Uterus (tissue), 3 donors: ENCODE measurements at regions not wholly inside any gene's neighbourhood (a gene's known extent, or its start where the extent isn't known, plus 50 kb on each side); places are given as distances from the start of the nearest gene placed in this dataset.

Experiments
- DNase-seq, 2 donors: peaks; one replicate each; pipeline ENCODE4 v3.0.0-alpha.2; 2019 to 2020
- H3K27ac ChIP-seq, 2 donors: fragments of 200-600 bp; sonication (generic); 1 replicate in 1 of 2; 2 replicates in 1 of 2; pipeline ENCODE4 v1.5.1; 2016 to 2018
- H3K27me3 ChIP-seq, 2 donors: fragments of 200-600 bp; sonication (generic); one replicate each; pipeline ENCODE4 v1.5.1; 2018 to 2019; ENCODE audit warnings: control low read depth in 1 of 2
- H3K36me3 ChIP-seq, 2 donors: fragments of 200-600 bp; sonication (generic); one replicate each; pipeline ENCODE4 v1.5.1; 2019; ENCODE audit warnings: control low read depth in 1 of 2
- H3K4me1 ChIP-seq, 2 donors: fragments of 200-600 bp; sonication (generic); one replicate each; pipeline ENCODE4 v1.5.1; 2018 to 2019; ENCODE audit warnings: control low read depth in 1 of 2
- H3K4me3 ChIP-seq, 2 donors: fragments of 200-600 bp; sonication (generic); 1 replicate in 1 of 2; 2 replicates in 1 of 2; pipeline ENCODE4 v1.5.1; 2018 to 2019; ENCODE audit warnings: mild to moderate bottlenecking in 1 of 2
- H3K9me3 ChIP-seq, 2 donors: fragments of 200-600 bp; sonication (generic); one replicate each; pipeline ENCODE4 v1.5.1; 2019; ENCODE audit warnings: control low read depth in 1 of 2
- POLR2A ChIP-seq, 2 donors: fragments of 450-650 bp; IDR thresholded peaks; one replicate each; pipeline ENCODE4 v1.6.1; 2016; ENCODE audit warnings: antibody characterized with exemption in 2 of 2, mild to moderate bottlenecking in 1 of 2, moderate library complexity in 1 of 2
- intact Hi-C: fragments of 100-400 bp; cut with DNase I; formaldehyde crosslinking; loops from one replicate; pipeline ENCODE4 v1.15.1; 2023; ENCODE audit warnings: low total_unique reads
- TF ChIP-seq, protein P1 (sequence below), 4 experiments: fragments of 200-600 bp in 2 of 4; fragments of 450-650 bp in 2 of 4; sonication (generic) in 2 of 4; IDR thresholded peaks; one replicate each; pipeline ENCODE4 v1.5.1; 2016 to 2019; ENCODE audit warnings: antibody characterized with exemption in 4 of 4, mild to moderate bottlenecking in 2 of 4, moderate library complexity in 1 of 4
- donor health status: DM: yes; HTN: yes; CAD: no.

DNA sequence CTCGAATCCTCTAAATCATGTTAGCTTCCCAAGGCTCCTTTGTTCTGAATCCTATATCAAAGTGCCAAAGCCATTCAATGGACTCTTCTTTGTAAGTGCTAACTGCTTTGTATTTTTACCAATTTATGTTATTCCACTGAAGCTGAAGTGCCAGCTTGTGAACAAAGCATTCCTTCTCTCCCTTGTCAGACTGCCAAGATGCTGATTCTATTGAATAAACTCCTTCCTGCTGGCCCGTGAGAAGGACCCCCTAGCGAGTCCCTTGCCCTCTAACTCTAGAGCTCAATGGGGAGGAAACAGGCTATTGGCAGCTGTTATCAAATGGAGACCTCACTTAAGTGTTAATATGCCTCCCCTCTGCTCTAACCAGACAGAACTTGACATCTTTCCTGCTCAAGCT lies 1097.9 kb upstream of the CNTNAP5 start:
- TF ChIP-seq, protein P1, sequence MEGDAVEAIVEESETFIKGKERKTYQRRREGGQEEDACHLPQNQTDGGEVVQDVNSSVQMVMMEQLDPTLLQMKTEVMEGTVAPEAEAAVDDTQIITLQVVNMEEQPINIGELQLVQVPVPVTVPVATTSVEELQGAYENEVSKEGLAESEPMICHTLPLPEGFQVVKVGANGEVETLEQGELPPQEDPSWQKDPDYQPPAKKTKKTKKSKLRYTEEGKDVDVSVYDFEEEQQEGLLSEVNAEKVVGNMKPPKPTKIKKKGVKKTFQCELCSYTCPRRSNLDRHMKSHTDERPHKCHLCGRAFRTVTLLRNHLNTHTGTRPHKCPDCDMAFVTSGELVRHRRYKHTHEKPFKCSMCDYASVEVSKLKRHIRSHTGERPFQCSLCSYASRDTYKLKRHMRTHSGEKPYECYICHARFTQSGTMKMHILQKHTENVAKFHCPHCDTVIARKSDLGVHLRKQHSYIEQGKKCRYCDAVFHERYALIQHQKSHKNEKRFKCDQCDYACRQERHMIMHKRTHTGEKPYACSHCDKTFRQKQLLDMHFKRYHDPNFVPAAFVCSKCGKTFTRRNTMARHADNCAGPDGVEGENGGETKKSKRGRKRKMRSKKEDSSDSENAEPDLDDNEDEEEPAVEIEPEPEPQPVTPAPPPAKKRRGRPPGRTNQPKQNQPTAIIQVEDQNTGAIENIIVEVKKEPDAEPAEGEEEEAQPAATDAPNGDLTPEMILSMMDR (IDR thresholded peaks at IDR 0.05): no peak
- TF ChIP-seq POLR2A (IDR thresholded peaks at IDR 0.05): no peak
- no peak for DNase-seq
- intact Hi-C loops: no loop called here

DNA sequence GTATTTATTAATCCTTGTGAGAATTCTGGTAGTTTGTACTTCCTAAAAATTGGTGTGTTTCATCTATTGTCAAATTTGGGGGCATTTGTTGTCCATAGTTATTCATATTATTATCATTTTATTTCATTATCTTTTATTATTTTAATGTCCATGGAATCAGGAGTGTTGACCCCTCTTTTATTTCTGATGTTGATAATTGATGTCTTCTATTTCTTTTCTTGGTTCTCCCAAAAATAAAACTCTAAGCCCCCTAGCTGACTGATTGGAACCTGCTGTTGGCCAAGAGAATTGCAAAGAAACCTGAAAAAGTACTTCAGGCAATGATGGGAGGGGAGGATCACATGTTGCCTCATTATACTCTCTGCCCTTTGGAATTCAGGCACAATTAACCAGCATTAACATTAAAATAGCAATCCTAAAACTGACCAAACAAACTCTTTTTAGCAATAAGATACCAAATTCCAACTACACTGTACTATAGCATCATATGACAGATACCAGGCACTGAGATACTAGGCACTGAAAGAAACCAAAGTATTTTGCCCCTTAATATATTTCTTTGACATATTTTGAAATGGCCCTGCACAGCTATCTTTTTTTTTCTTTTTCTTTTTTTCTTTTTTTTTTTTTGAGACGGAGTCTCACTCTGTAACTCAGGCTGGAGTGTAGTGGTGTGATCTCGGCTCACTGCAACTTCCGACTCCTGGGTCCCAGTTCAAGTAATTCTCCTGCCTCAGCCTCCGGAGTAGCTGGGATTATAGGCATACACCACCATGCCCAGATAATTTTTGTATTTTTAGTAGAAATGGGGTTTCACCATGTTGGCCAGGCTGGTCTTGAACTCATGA lies 1097.2 kb upstream of the CNTNAP5 start:
- Histone ChIP-seq H3K4me3 (no peak overlapping the region), H3K9me3 (no peaks in the 10 kb centered on the region), H3K4me1 (no peaks in the 10 kb centered on the region), H3K36me3 (no peaks in the 10 kb centered on the region), H3K27ac (no peak overlapping the region), H3K27me3 (no peaks in the 10 kb centered on the region)
- no peak for DNase-seq
- intact Hi-C loops: no loop called here
- TF ChIP-seq, protein P1 (IDR thresholded peaks at IDR 0.05): no peak
- no peak for TF ChIP-seq POLR2A (IDR thresholded peaks at IDR 0.05)

More for the DNA sequence above, 1097.9 kb upstream of the CNTNAP5 start:
- H3K4me1 ChIP-seq: no peaks in the 10 kb centered on the region
- no peaks in the 10 kb centered on the region for H3K27me3 ChIP-seq
- H3K9me3 ChIP-seq: no peaks in the 10 kb centered on the region
- H3K4me3 ChIP-seq: no peak overlapping the region
- H3K36me3 ChIP-seq: no peaks in the 10 kb centered on the region
- no peak overlapping the region for H3K27ac ChIP-seq

DNA sequence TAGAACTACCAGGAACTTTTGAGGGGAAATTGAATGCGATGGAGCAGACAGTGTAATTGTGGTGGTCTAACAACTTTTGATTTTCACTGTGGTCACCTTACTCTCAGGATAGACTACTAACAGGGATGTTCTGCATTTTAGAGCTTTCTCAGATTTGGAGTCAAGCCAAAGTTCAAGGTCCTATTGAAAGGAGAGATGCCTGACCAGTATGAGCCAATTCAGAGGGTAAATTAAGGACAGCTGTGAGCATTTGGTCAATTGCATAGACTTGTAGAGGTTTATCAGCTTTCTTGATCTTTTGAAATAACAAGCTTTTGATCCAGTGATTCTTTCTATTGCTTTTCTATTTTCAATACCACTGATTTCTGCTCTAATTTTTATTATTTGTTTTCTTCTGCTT lies 1095.7 kb upstream of the CNTNAP5 start:
- no peaks in the 10 kb centered on the region for H3K36me3 ChIP-seq
- H3K4me1 ChIP-seq: no peaks in the 10 kb centered on the region
- intact Hi-C loops: no loop called here

DNA sequence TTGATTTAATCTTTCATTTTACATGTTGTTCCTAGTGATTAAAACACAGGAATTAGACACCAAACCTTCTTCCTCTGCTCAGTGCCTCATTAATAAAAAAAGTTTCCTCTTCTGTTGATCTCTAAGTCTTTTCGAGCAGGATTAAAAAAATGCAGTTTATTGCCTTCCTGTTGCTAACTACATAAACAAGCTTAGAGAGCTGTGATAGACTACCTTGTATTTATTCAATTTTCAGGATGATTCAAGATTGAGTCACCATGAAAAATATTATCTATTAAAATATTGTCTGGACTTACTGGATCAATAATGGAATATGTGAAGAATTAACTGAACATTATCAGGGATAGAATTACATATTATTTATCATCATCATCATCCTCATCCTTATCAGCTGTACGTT lies 1089.6 kb upstream of the CNTNAP5 start:
- H3K4me3 ChIP-seq: no peak overlapping the region
- H3K4me1 ChIP-seq: no peaks in the 10 kb centered on the region
- H3K36me3 ChIP-seq: no peaks in the 10 kb centered on the region
- no peaks in the 10 kb centered on the region for H3K27me3 ChIP-seq
- no peaks in the 10 kb centered on the region for H3K9me3 ChIP-seq
- no peak for DNase-seq
- intact Hi-C loops: no loop called here
- TF ChIP-seq, protein P1 (IDR thresholded peaks at IDR 0.05): no peak
- no peak for TF ChIP-seq POLR2A (IDR thresholded peaks at IDR 0.05)
- H3K27ac ChIP-seq: no peak overlapping the region

More for the DNA sequence above, 1095.7 kb upstream of the CNTNAP5 start:
- TF ChIP-seq, protein P1 (IDR thresholded peaks at IDR 0.05): no peak
- no peak for TF ChIP-seq POLR2A (IDR thresholded peaks at IDR 0.05)
- no peak for DNase-seq
- Histone ChIP-seq H3K9me3 (no peaks in the 10 kb centered on the region), H3K27ac (no peak overlapping the region), H3K27me3 (no peaks in the 10 kb centered on the region), H3K4me3 (no peak overlapping the region)

DNA sequence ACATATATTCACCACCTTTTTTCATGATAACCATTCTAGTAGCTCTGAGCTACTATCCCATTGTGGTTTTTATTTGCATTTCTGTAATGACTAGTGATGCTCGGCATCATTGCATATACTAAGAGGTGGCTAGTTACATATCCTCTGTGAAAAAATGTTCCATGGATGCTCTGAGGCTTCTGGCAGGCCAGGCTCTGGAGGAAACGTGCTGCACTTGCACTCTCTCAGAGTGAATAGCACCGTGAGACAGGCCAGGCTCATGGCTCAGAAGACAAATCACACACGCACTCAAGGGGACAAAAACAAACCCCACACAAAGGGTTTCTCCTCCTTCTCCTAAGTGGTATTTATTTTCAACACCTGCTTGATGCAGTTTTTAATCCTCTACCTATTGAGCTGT lies 1085.3 kb upstream of the CNTNAP5 start:
- H3K36me3 ChIP-seq: no peaks in the 10 kb centered on the region
- no peak overlapping the region for H3K27ac ChIP-seq
- no peaks in the 10 kb centered on the region for H3K9me3 ChIP-seq
- TF ChIP-seq, protein P1 (IDR thresholded peaks at IDR 0.05): no peak
- no peak for TF ChIP-seq POLR2A (IDR thresholded peaks at IDR 0.05)
- H3K4me1 ChIP-seq: no peaks in the 10 kb centered on the region
- DNase-seq: no peak
- H3K4me3 ChIP-seq: no peak overlapping the region
- no peaks in the 10 kb centered on the region for H3K27me3 ChIP-seq
- intact Hi-C loops: no loop called here
